ENCODE measurements at regions not wholly inside any gene's neighbourhood (a gene's known extent, or its start where the extent isn't known, plus 50 kb on each side); places are given as distances from the start of the nearest gene placed in this dataset.

- TF ChIP-seq POLR2AphosphoS5 (IDR thresholded peaks at IDR 0.05; ENCODE audit: low read depth, low read length): no peak
- TF ChIP-seq REST (IDR thresholded peaks at IDR 0.05; ENCODE audit: insufficient read depth in 1 of 2, low read depth in 2 of 2, low read length in 2 of 2): no peak
Observed at GRCh38 chr3:194906229-194906629, 220.5 kb downstream of the FAM43A start.

All from PFSK-1 (cell line).